AG04450 (cell line): ENCODE measurements at regions not wholly inside any gene's neighbourhood (a gene's known extent, or its start where the extent isn't known, plus 50 kb on each side); places are given as distances from the start of the nearest gene placed in this dataset.
A peak's percentile ranks its signal among the peaks of the same experiment; 100 is the strongest.

ENCODE experiments used
- CTCF ChIA-PET: fragments of 300-600, 350-600 bp; formaldehyde crosslinking; extraction: SDS; loops from one replicate; lab custom pipeline; 2022; ENCODE audit warnings: antibody characterized with exemption, inconsistent platforms; lab: Charles Lee
- POLR2A ChIA-PET: fragments of 350-600 bp; formaldehyde crosslinking; extraction: SDS; loops from one replicate; lab custom pipeline; 2021; ENCODE audit warnings: antibody characterized with exemption, inconsistent platforms; lab: Yijun Ruan, JAX
- DNase-seq: peaks from one replicate; pipeline ENCODE4 v3.0.0-alpha.2; 2011; ENCODE audit warnings: low read depth, low spot score
- H3K27ac ChIP-seq: one replicate; pipeline ENCODE4 v1.5.1; 2012; ENCODE audit warnings: low read depth, low read length, control low read depth
- H3K27me3 ChIP-seq: one replicate; pipeline ENCODE4 v1.6.0; 2012; ENCODE audit warnings: low read length; ENCODE audit not compliant: control insufficient read depth, insufficient read depth
- H3K4me3 ChIP-seq: 2 replicates; pipeline ENCODE4 v1.5.1; 2011; ENCODE audit warnings: mild to moderate bottlenecking, low read depth, low read length, control low read depth
- H3K9me3 ChIP-seq: 2 replicates; pipeline ENCODE4 v1.5.1; 2012; ENCODE audit warnings: low read length; ENCODE audit not compliant: control insufficient read depth, insufficient read depth
- CTCF ChIP-seq: IDR thresholded peaks from 2 replicates; pipeline ENCODE4 v1.5.1; 2011; ENCODE audit warnings: low read depth, low read length, control low read depth, inconsistent platforms

- Histone ChIP-seq H3K27ac (no peak overlapping the region), H3K27me3 (peaks cover 3% of the 10 kb centered on the region), H3K9me3 (no peaks in the 10 kb centered on the region), H3K4me3 (no peak overlapping the region)
- CTCF ChIA-PET, result no interaction called here
- no peak for TF ChIP-seq CTCF
- POLR2A ChIA-PET, result interaction anchor here (0.5 kb wide), 1 partner anchor 1204 kb away, joined by 10 read pairs; no protein-coding TSS in a partner anchor
- DNase-seq, result no peak
Observed at GRCh38 chr12:115872919-115873357, 404.6 kb downstream of the MED13L start.

GRCh38 chr12:115872212-115872611, 405.3 kb downstream of the MED13L start:
- POLR2A ChIA-PET, result interaction anchor here (0.5 kb wide), 1 partner anchor 1204 kb away, joined by 10 read pairs; no protein-coding TSS in a partner anchor

GRCh38 chr12:115871714-115872113, 405.8 kb downstream of the MED13L start:
- Histone ChIP-seq H3K4me3 (no peak overlapping the region), H3K27me3 (peaks cover 3% of the 10 kb centered on the region), H3K9me3 (no peaks in the 10 kb centered on the region), H3K27ac (no peak overlapping the region)
- ChIA-PET POLR2A (no interaction called here), CTCF (interaction anchor here (0.6 to 1.6 kb wide), 2 partner anchors 10 to 612 kb away, joined by 3 to 6 read pairs; no protein-coding TSS in a partner anchor)
- TF ChIP-seq CTCF, result peak; percentile 73
- no peak for DNase-seq

More at GRCh38 chr12:115872212-115872611, 405.3 kb downstream of the MED13L start:
- H3K9me3 ChIP-seq, result no peaks in the 10 kb centered on the region
- H3K4me3 ChIP-seq, result no peak overlapping the region
- no peak for TF ChIP-seq CTCF
- CTCF ChIA-PET, result interaction anchor here (0.6 to 1.6 kb wide), 2 partner anchors 9 to 613 kb away, joined by 3 to 6 read pairs; no protein-coding TSS in a partner anchor
- DNase-seq, result no peak
- peaks cover 3% of the 10 kb centered on the region for H3K27me3 ChIP-seq
- no peak overlapping the region for H3K27ac ChIP-seq

GRCh38 chr12:115870510-115870909, 407.0 kb downstream of the MED13L start:
- Histone ChIP-seq H3K9me3 (no peaks in the 10 kb centered on the region), H3K27me3 (peaks cover 3% of the 10 kb centered on the region), H3K27ac (no peak overlapping the region), H3K4me3 (no peak overlapping the region)
- ChIA-PET CTCF (interaction anchor here (0.7 to 2.0 kb wide), 2 partner anchors 14 to 608 kb away, joined by 4 to 8 read pairs; no protein-coding TSS in a partner anchor), POLR2A (no interaction called here)
- no peak for TF ChIP-seq CTCF
- no peak for DNase-seq

GRCh38 chr12:115870021-115870420, 407.5 kb downstream of the MED13L start:
- CTCF ChIA-PET, result interaction anchor here (0.7 to 2.0 kb wide), 2 partner anchors 13 to 608 kb away, joined by 4 to 8 read pairs; no protein-coding TSS in a partner anchor

More at GRCh38 chr12:115870021-115870420, 407.5 kb downstream of the MED13L start:
- DNase-seq, result no peak
- POLR2A ChIA-PET, result no interaction called here
- H3K27ac ChIP-seq, result no peak overlapping the region
- H3K9me3 ChIP-seq, result no peaks in the 10 kb centered on the region
- no peak for TF ChIP-seq CTCF
- peaks cover 3% of the 10 kb centered on the region for H3K27me3 ChIP-seq
- no peak overlapping the region for H3K4me3 ChIP-seq
